ENCODE measurements at regions not wholly inside any gene's neighbourhood (a gene's known extent, or its start where the extent isn't known, plus 50 kb on each side); places are given as distances from the start of the nearest gene placed in this dataset.

- no peak for DNase-seq (ENCODE audit: extremely low spot score)
- H3K4me3 ChIP-seq (ENCODE audit: low read depth, low read length), result no peak overlapping the region
- H3K27ac ChIP-seq (ENCODE audit: low read depth), result no peak overlapping the region
- WGBS, result 23% methylated on average over 9 of the region's 9 CpGs
- H3K4me1 ChIP-seq (ENCODE audit: insufficient read depth), result no peaks in the 10 kb centered on the region
- H3K36me3 ChIP-seq (ENCODE audit: insufficient read depth), result no peaks in the 10 kb centered on the region
Measured at GRCh38 chrX:5748586-5749150, 480.0 kb downstream of the NLGN4X start.

GRCh38 chrX:5746231-5746630, 482.4 kb downstream of the NLGN4X start:
- WGBS, result 87% methylated on average over 4 of the region's 4 CpGs
- H3K4me3 ChIP-seq (ENCODE audit: low read depth, low read length), result no peak overlapping the region
- DNase-seq (ENCODE audit: extremely low spot score), result no peak
- H3K27ac ChIP-seq (ENCODE audit: low read depth), result no peak overlapping the region
- H3K4me1 ChIP-seq (ENCODE audit: insufficient read depth), result no peaks in the 10 kb centered on the region
- no peaks in the 10 kb centered on the region for H3K36me3 ChIP-seq (ENCODE audit: insufficient read depth)

- 92% methylated on average over 3 of the region's 3 CpGs for WGBS
- Histone ChIP-seq H3K36me3 (ENCODE audit: insufficient read depth) (no peaks in the 10 kb centered on the region), H3K4me3 (ENCODE audit: low read depth, low read length) (no peak overlapping the region), H3K27ac (ENCODE audit: low read depth) (no peak overlapping the region), H3K4me1 (ENCODE audit: insufficient read depth) (no peaks in the 10 kb centered on the region)
- no peak for DNase-seq (ENCODE audit: extremely low spot score)
Measured at GRCh38 chrX:5733501-5733900, 495.2 kb downstream of the NLGN4X start.

GRCh38 chrX:5730556-5730955, 498.1 kb downstream of the NLGN4X start:
- 87% methylated on average over 2 of the region's 2 CpGs for WGBS
- H3K27ac ChIP-seq (ENCODE audit: low read depth), result no peak overlapping the region
- H3K4me1 ChIP-seq (ENCODE audit: insufficient read depth), result no peaks in the 10 kb centered on the region
- DNase-seq (ENCODE audit: extremely low spot score), result no peak
- H3K4me3 ChIP-seq (ENCODE audit: low read depth, low read length), result no peak overlapping the region
- H3K36me3 ChIP-seq (ENCODE audit: insufficient read depth), result no peaks in the 10 kb centered on the region

- no peaks in the 10 kb centered on the region for H3K4me1 ChIP-seq (ENCODE audit: insufficient read depth)
- no peak for DNase-seq (ENCODE audit: extremely low spot score)
- H3K27ac ChIP-seq (ENCODE audit: low read depth), result no peak overlapping the region
- H3K4me3 ChIP-seq (ENCODE audit: low read depth, low read length), result no peak overlapping the region
- 66% methylated on average over 5 of the region's 5 CpGs for WGBS
- H3K36me3 ChIP-seq (ENCODE audit: insufficient read depth), result no peaks in the 10 kb centered on the region
Measured at GRCh38 chrX:5726224-5726623, 502.4 kb downstream of the NLGN4X start.

- H3K4me1 ChIP-seq (ENCODE audit: insufficient read depth), result no peaks in the 10 kb centered on the region
- no peaks in the 10 kb centered on the region for H3K36me3 ChIP-seq (ENCODE audit: insufficient read depth)
- H3K4me3 ChIP-seq (ENCODE audit: low read depth, low read length), result no peak overlapping the region
- 94% methylated on average over 5 of the region's 5 CpGs for WGBS
- no peak overlapping the region for H3K27ac ChIP-seq (ENCODE audit: low read depth)
- no peak for DNase-seq (ENCODE audit: extremely low spot score)
Measured at GRCh38 chrX:5724123-5724522, 504.5 kb downstream of the NLGN4X start.

- H3K27ac ChIP-seq (ENCODE audit: low read depth), result no peak overlapping the region
- WGBS, result 54% methylated on average over 3 of the region's 3 CpGs
- no peak for DNase-seq (ENCODE audit: extremely low spot score)
Measured at GRCh38 chrX:5718651-5719050, 510.0 kb downstream of the NLGN4X start.

GRCh38 chrX:5716666-5717065, 512.0 kb downstream of the NLGN4X start:
- H3K4me1 ChIP-seq (ENCODE audit: insufficient read depth), result no peaks in the 10 kb centered on the region
- no peak overlapping the region for H3K27ac ChIP-seq (ENCODE audit: low read depth)
- no peak overlapping the region for H3K4me3 ChIP-seq (ENCODE audit: low read depth, low read length)
- no peak for DNase-seq (ENCODE audit: extremely low spot score)
- H3K36me3 ChIP-seq (ENCODE audit: insufficient read depth), result no peaks in the 10 kb centered on the region
- 51% methylated on average over 2 of the region's 2 CpGs for WGBS

More at GRCh38 chrX:5718651-5719050, 510.0 kb downstream of the NLGN4X start:
- no peak overlapping the region for H3K4me3 ChIP-seq (ENCODE audit: low read depth, low read length)
- H3K4me1 ChIP-seq (ENCODE audit: insufficient read depth), result no peaks in the 10 kb centered on the region
- H3K36me3 ChIP-seq (ENCODE audit: insufficient read depth), result no peaks in the 10 kb centered on the region

- no peak for DNase-seq (ENCODE audit: extremely low spot score)
Measured at GRCh38 chrX:5708251-5708650, 520.4 kb downstream of the NLGN4X start.

GRCh38 chrX:5702890-5703289, 525.8 kb downstream of the NLGN4X start:
- DNase-seq (ENCODE audit: extremely low spot score), result no peak
- 98% methylated on average over 1 of the region's 1 CpG for WGBS
- Histone ChIP-seq H3K4me3 (ENCODE audit: low read depth, low read length) (no peak overlapping the region), H3K27ac (ENCODE audit: low read depth) (no peak overlapping the region), H3K4me1 (ENCODE audit: insufficient read depth) (no peaks in the 10 kb centered on the region), H3K36me3 (ENCODE audit: insufficient read depth) (no peaks in the 10 kb centered on the region)

More at GRCh38 chrX:5708251-5708650, 520.4 kb downstream of the NLGN4X start:
- H3K4me1 ChIP-seq (ENCODE audit: insufficient read depth), result no peaks in the 10 kb centered on the region
- H3K27ac ChIP-seq (ENCODE audit: low read depth), result no peak overlapping the region
- H3K36me3 ChIP-seq (ENCODE audit: insufficient read depth), result no peaks in the 10 kb centered on the region
- WGBS, result 34% methylated on average over 4 of the region's 4 CpGs
- no peak overlapping the region for H3K4me3 ChIP-seq (ENCODE audit: low read depth, low read length)

- Histone ChIP-seq H3K4me3 (ENCODE audit: low read depth, low read length) (no peak overlapping the region), H3K27ac (ENCODE audit: low read depth) (no peak overlapping the region), H3K4me1 (ENCODE audit: insufficient read depth) (no peaks in the 10 kb centered on the region), H3K36me3 (ENCODE audit: insufficient read depth) (no peaks in the 10 kb centered on the region)
- no peak for DNase-seq (ENCODE audit: extremely low spot score)
- 95% methylated on average over 7 of the region's 7 CpGs for WGBS
Measured at GRCh38 chrX:5695971-5696370, 532.7 kb downstream of the NLGN4X start.

- Histone ChIP-seq H3K4me3 (ENCODE audit: low read depth, low read length) (no peak overlapping the region), H3K36me3 (ENCODE audit: insufficient read depth) (no peaks in the 10 kb centered on the region), H3K4me1 (ENCODE audit: insufficient read depth) (no peaks in the 10 kb centered on the region), H3K27ac (ENCODE audit: low read depth) (no peak overlapping the region)
- no peak for DNase-seq (ENCODE audit: extremely low spot score)
- 64% methylated on average over 2 of the region's 2 CpGs for WGBS
Measured at GRCh38 chrX:5683996-5684395, 544.7 kb downstream of the NLGN4X start.

- no peak for DNase-seq (ENCODE audit: extremely low spot score)
- no peak overlapping the region for H3K27ac ChIP-seq (ENCODE audit: low read depth)
- H3K36me3 ChIP-seq (ENCODE audit: insufficient read depth), result no peaks in the 10 kb centered on the region
- H3K4me3 ChIP-seq (ENCODE audit: low read depth, low read length), result no peak overlapping the region
- WGBS, result 73% methylated on average over 3 of the region's 3 CpGs
- H3K4me1 ChIP-seq (ENCODE audit: insufficient read depth), result no peaks in the 10 kb centered on the region
Measured at GRCh38 chrX:5681159-5681558, 547.5 kb downstream of the NLGN4X start.

GRCh38 chrX:5674036-5674435, 554.6 kb downstream of the NLGN4X start:
- H3K4me3 ChIP-seq (ENCODE audit: low read depth, low read length), result no peak overlapping the region
- no peaks in the 10 kb centered on the region for H3K4me1 ChIP-seq (ENCODE audit: insufficient read depth)
- 74% methylated on average over 3 of the region's 3 CpGs for WGBS
- DNase-seq (ENCODE audit: extremely low spot score), result no peak
- no peaks in the 10 kb centered on the region for H3K36me3 ChIP-seq (ENCODE audit: insufficient read depth)
- no peak overlapping the region for H3K27ac ChIP-seq (ENCODE audit: low read depth)

GRCh38 chrX:5672099-5672498, 556.6 kb downstream of the NLGN4X start:
- DNase-seq (ENCODE audit: extremely low spot score), result no peak
- Histone ChIP-seq H3K4me1 (ENCODE audit: insufficient read depth) (no peaks in the 10 kb centered on the region), H3K4me3 (ENCODE audit: low read depth, low read length) (no peak overlapping the region), H3K36me3 (ENCODE audit: insufficient read depth) (no peaks in the 10 kb centered on the region), H3K27ac (ENCODE audit: low read depth) (no peak overlapping the region)
- 84% methylated on average over 2 of the region's 2 CpGs for WGBS
